ENCODE measurements at regions not wholly inside any gene's neighbourhood (a gene's known extent, or its start where the extent isn't known, plus 50 kb on each side); places are given as distances from the start of the nearest gene placed in this dataset.

GRCh38 chr7:36048141-36048901 lies 104.7 kb upstream of the EEPD1 start:
- Histone ChIP-seq H3K27me3 (ENCODE audit: control insufficient read depth in 2 of 2, insufficient read depth in 2 of 2, low read length in 2 of 2) (peaks cover 4 to 19% of the 10 kb centered on the region in 2 experiments; a peak in 3 of 5 replicates), H4K20me1 (replicated peaks; ENCODE audit: control insufficient read depth, insufficient read depth, low read length) (no peaks in the 10 kb centered on the region), H3K27ac (ENCODE audit: extremely low read depth, low read depth, low read length) (no peak overlapping the region), H3K9ac (ENCODE audit: insufficient read depth in 1 of 2, low read depth in 2 of 2, low read length in 2 of 2) (no peak overlapping the region), H3K4me2 (ENCODE audit: insufficient read depth, low read length) (no peak overlapping the region), H3K36me3 (ENCODE audit: control insufficient read depth, insufficient read depth, low read length) (no peaks in the 10 kb centered on the region), H3K4me3 (no peak overlapping the region), H3K9me1 (ENCODE audit: control insufficient read depth, insufficient read depth, low read length) (no peaks in the 10 kb centered on the region), H3K79me2 (ENCODE audit: control insufficient read depth, insufficient read depth, low read length) (no peaks in the 10 kb centered on the region), H3K9me3 (replicated peaks; ENCODE audit: control insufficient read depth, insufficient read depth, low read depth, low read length) (no peaks in the 10 kb centered on the region), H2AFZ (ENCODE audit: low read depth, low read length) (no peak overlapping the region), H3K4me1 (replicated peaks in 1 of 2; ENCODE audit: control insufficient read depth in 2 of 2, insufficient read depth in 2 of 2, low read length in 2 of 2) (no peaks in the 10 kb centered on the region)
- intact Hi-C loops (cut with micrococcal nuclease) (no loop called here), in situ Hi-C loops (cut with MboI) (no loop called here)
- BruUV-seq (replicated peaks) = no TSS peak
- WGBS (ENCODE audit: insufficient coverage, low coverage, missing lambda C conversion rate) = 1% methylated on average over 5 of the region's 5 CpGs
- ChIA-PET CTCF (ENCODE audit: low intra/inter-chr PET ratio) (no interaction called here), POLR2A (interaction anchor here (0.9 kb wide), 1 partner anchor 13 kb away, joined by 3 read pairs; no protein-coding TSS in a partner anchor)
- no peak for TF ChIP-seq ILK (tag; IDR thresholded peaks at IDR 0.05; ENCODE audit: borderline replicate concordance, low read depth)
- no peak for TF ChIP-seq E2F6 (IDR thresholded peaks at IDR 0.05; ENCODE audit: borderline replicate concordance in 1 of 2, extremely low read depth in 1 of 2, insufficient read depth in 1 of 2, insufficient read length in 1 of 2, low read depth in 1 of 2, low read length in 1 of 2, poor library complexity in 1 of 2, severe bottlenecking in 1 of 2)
- no peak for TF ChIP-seq HNRNPL (IDR thresholded peaks at IDR 0.05; ENCODE audit: low read depth, low read length)
- TF ChIP-seq ZNF318 (IDR thresholded peaks at IDR 0.05; ENCODE audit: borderline replicate concordance in 1 of 2, low read depth in 1 of 2) = no peak
- TF ChIP-seq FIP1L1 (IDR thresholded peaks at IDR 0.05; ENCODE audit: low read depth, low read length, poor library complexity, severe bottlenecking) = no peak
- no peak for TF ChIP-seq ZNF586 (CRISPR knock-in tag; conservative IDR thresholded peaks at IDR 0.05)
- no peak for TF ChIP-seq TFAM (CRISPR knock-in tag; conservative IDR thresholded peaks at IDR 0.05)
- TF ChIP-seq RHOXF2B (CRISPR knock-in tag; conservative IDR thresholded peaks at IDR 0.05) = no peak
- TF ChIP-seq ZNF134 (CRISPR knock-in tag; conservative IDR thresholded peaks at IDR 0.05) = no peak
- no peak for TF ChIP-seq FOXM1 (IDR thresholded peaks at IDR 0.05; ENCODE audit: low read depth)
- no peak for TF ChIP-seq FOXM1 (CRISPR knock-in tag; IDR thresholded peaks at IDR 0.05; ENCODE audit: low read depth)
- TF ChIP-seq U2AF1 (optimal IDR thresholded peaks at IDR 0.05; ENCODE audit: low read depth, low read length) = no peak
- no peak for TF ChIP-seq CBFA2T2 (conservative IDR thresholded peaks at IDR 0.05)
- no peak for DNase-seq (ENCODE audit: extremely low read depth in 1 of 4, low spot score in 3 of 4)
- no peak for ATAC-seq
- no peak for FAIRE-seq
